Erythroblast (primary cell): ENCODE measurements at regions not wholly inside any gene's neighbourhood (a gene's known extent, or its start where the extent isn't known, plus 50 kb on each side); places are given as distances from the start of the nearest gene placed in this dataset.

Experiments
- GATA1 ChIP-seq: IDR thresholded peaks from 2 replicates; pipeline ENCODE4 v1.6.1; 2011; ENCODE audit warnings: low read depth, mild to moderate bottlenecking, control low read depth, low read length, moderate library complexity
- POLR2A ChIP-seq: IDR thresholded peaks from 2 replicates; pipeline ENCODE4 v1.6.1; 2011; ENCODE audit warnings: mild to moderate bottlenecking, low read length

DNA sequence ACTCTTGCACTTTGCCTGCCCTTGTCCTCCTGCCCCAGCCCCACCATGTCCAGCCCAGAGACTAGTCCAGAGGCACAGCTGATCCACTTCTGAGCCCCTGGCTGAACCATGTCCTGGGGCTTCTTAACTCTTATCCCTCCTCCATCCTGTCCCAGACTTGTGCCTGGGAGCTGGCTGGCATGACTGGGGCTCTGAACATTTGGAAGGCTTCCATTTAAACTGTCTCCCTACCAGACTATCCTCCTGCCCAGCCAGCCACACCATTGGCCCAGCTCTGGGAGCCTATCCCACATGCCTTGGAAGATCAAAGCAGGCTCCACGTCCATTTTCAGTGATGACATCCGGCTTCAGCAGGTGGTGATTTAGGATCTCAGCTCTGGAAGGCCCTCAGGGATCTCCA lies 57.4 kb downstream of the FAM241B start:
- TF ChIP-seq POLR2A (no peak), GATA1 (no peak)
